Hypothalamus (tissue), 51 donors: ENCODE measurements at regions not wholly inside any gene's neighbourhood (a gene's known extent, or its start where the extent isn't known, plus 50 kb on each side); places are given as distances from the start of the nearest gene placed in this dataset.
"Not testable (repeated sequence)": the region's sequence is repeated elsewhere in the genome, so short reads cannot be mapped to it uniquely, and the experiment has no call there.

Source experiments
- DNase-seq, 51 donors: peaks; one replicate each; lab custom pipeline; 2025; lab: John Stamatoyannopoulos, UW

GRCh38 chr2:185473838-185474237, 264.8 kb upstream of the FSIP2 start:
- DNase-seq = no peak

GRCh38 chr2:185475914-185476313, 262.7 kb upstream of the FSIP2 start:
- no peak for DNase-seq

DNA sequence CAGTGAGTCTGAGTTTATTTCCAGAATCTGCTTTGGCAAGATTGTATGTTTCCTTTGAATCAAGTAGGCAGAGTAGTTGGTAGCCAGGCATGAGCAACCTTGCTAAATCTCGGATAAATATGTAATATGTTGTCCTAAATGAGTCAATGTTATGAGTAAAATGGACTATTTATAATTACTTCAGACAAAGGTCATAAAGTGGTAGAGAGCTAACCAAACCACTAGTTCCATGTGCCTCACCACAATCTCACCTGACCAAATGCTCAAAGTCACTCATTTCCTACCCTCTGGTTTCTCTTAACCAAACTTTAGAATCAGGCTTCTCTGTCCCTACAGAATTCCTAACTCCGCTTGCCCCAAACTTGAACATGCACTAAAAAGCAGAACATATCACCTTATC, 261.2 kb upstream of the FSIP2 start:
- no peak for DNase-seq

DNA sequence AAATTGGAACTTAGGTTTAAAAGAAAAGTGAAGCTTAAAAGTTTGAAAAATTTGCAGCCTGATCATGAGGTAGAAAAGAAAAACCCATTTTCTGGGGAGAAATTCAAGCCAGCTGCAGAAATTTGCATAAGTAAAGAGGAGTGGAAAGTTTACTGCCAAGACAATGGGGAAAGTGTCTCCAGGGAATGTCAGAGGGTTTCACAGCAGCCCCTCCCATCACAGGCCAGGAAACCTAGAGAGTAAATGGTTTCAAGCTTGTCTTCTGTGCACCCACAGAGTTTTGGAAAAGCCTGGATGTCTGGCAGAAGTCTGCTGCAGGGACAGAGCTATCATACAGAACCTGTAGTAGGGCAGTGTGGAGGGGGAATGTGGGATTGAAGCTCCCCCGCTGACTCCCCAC, 254.0 kb upstream of the FSIP2 start:
- DNase-seq = no peak

DNA sequence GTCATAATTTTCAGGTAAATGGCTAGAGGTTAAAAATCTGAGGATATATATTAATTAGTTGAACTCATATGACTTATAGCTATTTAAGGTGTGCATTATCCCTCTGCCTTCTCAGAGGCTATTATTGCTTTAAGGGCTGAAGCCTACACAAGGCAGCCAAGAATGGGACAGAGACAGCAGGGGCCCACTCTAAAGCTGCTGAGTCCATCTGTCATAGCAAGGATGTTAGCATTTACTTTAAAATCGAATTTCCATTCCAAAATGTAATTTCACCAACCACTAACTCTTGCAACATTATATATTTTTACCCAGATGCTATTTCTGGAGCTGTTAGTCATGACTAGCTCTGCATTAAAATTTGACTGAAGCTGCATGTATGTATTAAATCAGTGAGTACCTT, 236.3 kb upstream of the FSIP2 start:
- no peak for DNase-seq

- DNase-seq = no peak
These were observed 230.9 kb upstream of the FSIP2 start for GRCh38 chr2:185507719-185508118.

DNA sequence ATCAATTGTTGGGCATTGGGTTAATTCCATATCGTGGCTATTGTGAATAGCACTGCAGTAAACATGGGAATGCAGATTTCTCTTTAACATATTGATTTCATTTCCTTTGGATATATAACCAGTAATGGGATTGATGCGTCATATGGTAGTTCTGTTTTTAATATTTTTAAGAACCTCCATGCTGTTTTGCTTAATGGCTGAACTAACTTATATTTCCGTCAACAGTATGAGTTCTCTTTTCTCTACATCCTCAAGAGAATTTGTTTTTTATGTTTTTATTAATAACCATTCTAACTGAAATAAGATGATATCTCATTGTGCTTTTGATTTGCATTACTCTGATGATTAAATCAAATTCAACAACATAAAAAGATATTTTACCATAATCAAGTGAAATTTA, 228.5 kb upstream of the FSIP2 start:
- DNase-seq = no peak

DNA sequence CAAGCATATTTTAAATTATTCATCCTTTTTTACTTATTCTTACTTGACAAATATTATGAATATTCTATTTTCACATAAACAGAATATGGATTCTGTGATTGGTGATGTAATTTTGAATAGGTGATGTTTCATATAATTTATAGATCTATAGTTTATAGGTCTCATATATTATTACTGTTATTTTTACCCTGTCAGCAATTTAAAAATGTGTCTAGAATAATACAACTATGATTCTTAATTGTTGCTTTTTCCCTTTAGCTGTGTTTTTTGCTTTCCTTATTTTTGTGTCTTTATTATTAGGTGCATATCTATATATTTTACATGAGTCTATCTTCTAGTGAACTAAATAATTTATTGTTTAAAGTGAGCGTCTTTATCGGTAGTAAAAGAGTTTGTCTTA, 226.7 kb upstream of the FSIP2 start:
- DNase-seq = no peak

- DNase-seq = no peak
These were observed 216.1 kb upstream of the FSIP2 start for GRCh38 chr2:185522472-185522871.

- DNase-seq = not testable (repeated sequence)
These were observed 214.4 kb upstream of the FSIP2 start for GRCh38 chr2:185524242-185524641.

DNA sequence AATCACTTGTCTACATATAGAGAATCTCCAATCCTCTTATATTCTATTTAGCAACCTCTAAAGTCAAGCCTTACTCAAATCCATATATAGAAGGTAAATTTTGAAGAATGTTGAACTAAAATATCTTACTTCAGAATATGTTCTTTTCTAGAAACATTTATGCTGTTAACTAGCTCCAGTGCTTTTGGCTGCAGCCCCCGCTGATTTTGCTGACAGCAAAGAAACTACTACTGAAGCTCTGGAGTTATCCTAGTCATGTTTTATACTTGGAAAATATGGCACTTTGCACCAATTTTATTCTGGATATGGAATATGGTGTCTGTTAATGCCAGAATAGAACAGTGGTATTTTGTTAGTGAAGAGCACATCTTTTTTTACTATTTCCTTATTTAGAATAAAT, 212.4 kb upstream of the FSIP2 start:
- DNase-seq = no peak

GRCh38 chr2:185531721-185532120, 206.9 kb upstream of the FSIP2 start:
- no peak for DNase-seq

- no peak for DNase-seq
These were observed 200.9 kb upstream of the FSIP2 start for GRCh38 chr2:185537689-185538088.

GRCh38 chr2:185567196-185567595, 171.4 kb upstream of the FSIP2 start:
- DNase-seq = no peak

DNA sequence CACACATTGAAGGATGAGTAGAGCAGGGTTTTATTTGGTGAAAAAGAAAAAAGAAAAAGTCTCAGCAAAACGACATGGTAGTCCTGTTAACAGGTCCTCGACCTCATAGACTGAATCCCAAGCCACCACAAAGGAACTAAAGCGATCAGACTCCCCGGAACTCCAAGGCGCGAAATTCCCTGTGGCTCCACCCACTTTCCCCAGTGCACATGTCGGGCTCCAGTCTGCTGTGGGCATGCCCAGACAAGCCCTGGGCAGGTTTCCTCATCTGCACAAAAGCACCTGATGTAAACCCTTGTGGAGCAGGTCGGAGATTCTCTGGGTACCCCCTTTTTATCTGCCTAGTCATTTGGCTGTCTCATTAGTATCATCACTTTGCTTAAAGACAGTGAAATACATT, 170.7 kb upstream of the FSIP2 start:
- DNase-seq = no peak

GRCh38 chr2:185578322-185578721, 160.3 kb upstream of the FSIP2 start:
- no peak for DNase-seq

DNA sequence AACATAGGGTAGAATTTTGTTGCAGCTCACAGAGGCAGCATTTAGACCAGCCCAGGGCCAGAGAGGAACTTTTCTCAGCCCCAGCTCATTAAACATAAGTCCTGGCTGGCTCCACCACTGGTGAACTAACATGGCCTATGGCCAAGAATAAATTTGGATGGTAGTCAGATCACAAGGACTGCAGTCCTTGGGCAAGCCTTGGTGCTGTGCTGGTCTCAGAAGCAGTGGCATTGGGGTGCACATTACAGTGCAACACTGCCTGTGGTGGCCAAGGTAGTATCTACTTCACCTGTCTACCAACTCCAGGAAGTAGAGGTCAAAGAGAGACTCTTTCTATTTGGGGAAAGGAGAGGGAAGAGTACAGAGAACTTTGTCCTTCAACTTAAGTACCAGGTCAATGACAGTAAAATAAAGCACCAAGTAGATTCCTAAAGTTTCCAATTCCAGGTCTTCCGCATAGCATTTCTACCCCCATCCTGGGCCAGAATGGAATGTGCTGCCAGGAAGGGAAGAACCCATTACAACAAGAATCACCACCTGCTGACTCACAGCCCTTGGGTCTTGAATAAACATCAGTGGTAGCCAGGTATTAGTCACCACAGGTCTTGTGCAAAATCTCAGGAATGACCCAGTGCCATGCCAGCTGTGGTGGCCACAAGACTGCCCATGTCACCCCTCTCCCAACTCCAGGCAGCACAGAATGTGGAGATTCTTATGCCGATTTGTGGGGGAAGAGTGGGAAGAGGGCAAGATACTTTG, 155.4 kb upstream of the FSIP2 start:
- DNase-seq = no peak

GRCh38 chr2:185585165-185585564, 153.4 kb upstream of the FSIP2 start:
- DNase-seq = not testable (repeated sequence)

- not testable (repeated sequence) for DNase-seq
These were observed 147.3 kb upstream of the FSIP2 start for GRCh38 chr2:185591276-185591675.

- DNase-seq = no peak
These were observed 130.7 kb upstream of the FSIP2 start for GRCh38 chr2:185607945-185608344.

DNA sequence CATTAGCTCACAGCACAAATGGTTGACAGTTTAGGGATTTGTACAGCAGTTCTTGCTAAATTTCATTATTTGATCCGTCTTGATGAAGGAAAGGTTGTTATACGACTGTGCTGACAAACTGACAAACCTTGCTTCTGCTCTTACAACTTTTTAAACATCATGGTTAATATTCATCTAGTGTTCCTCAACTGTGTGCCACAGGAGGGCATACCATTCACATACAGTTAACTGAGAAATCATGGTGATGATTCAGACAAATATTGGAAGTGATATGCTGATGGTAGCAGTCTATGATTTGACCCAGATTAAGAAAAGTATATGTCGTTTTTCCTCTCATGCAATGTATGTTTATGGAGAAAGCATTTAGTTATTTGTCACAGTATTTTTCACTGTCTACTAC, 129.8 kb upstream of the FSIP2 start:
- no peak for DNase-seq

GRCh38 chr2:185610301-185610700, 128.3 kb upstream of the FSIP2 start:
- no peak for DNase-seq

DNA sequence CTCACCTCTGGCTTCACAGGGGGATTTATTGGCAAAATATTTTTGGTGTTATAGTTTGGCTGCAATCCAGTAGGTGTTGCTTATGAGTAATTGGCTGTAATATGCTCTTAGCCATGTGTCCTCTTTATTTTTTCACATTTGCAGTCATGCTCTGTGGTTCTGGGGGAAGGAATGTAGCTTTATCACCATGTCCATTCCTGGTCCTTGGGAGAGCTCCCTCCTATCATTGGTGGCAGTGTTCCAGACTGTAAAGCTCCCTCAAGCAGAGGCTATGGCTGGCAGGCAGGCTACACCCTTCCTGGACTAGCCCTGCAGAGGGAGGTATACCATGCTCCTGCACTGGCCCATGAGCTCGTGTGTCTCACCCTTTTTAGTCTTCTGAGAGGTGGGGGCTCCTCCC, 120.0 kb upstream of the FSIP2 start:
- DNase-seq = no peak
